GM18502 (cell line): ENCODE measurements at regions not wholly inside any gene's neighbourhood (a gene's known extent, or its start where the extent isn't known, plus 50 kb on each side); places are given as distances from the start of the nearest gene placed in this dataset.
"Not testable (repeated sequence)": the region's sequence is repeated elsewhere in the genome, so short reads cannot be mapped to it uniquely, and the experiment has no call there.

ENCODE experiments used
- ATAC-seq: cut with Tn5 transposase; IDR thresholded peaks from one replicate; pipeline ENCODE4 v1.9.1; 2021; ENCODE audit warnings: mild to moderate bottlenecking; ENCODE audit not compliant: unreplicated experiment, poor library complexity

- no peak for ATAC-seq
Observed at GRCh38 chr12:89831310-89832095, 122.9 kb upstream of the ATP2B1 start.

GRCh38 chr12:89829434-89829975 lies 120.9 kb upstream of the ATP2B1 start:
- no peak for ATAC-seq

- no peak for ATAC-seq
Observed at GRCh38 chr12:89828575-89828974, 119.9 kb upstream of the ATP2B1 start.

GRCh38 chr12:89827592-89827991 lies 119.0 kb upstream of the ATP2B1 start:
- ATAC-seq = no peak

GRCh38 chr12:89826468-89826867 lies 117.8 kb upstream of the ATP2B1 start:
- ATAC-seq = no peak

GRCh38 chr12:89825591-89826449 lies 117.2 kb upstream of the ATP2B1 start:
- ATAC-seq = peak; percentile 58

GRCh38 chr12:89824822-89825221 lies 116.2 kb upstream of the ATP2B1 start:
- ATAC-seq = no peak

GRCh38 chr12:89822992-89823391 lies 114.4 kb upstream of the ATP2B1 start:
- ATAC-seq = not testable (repeated sequence)

- ATAC-seq = peak; percentile 81
Observed at GRCh38 chr12:89821896-89822295, 113.3 kb upstream of the ATP2B1 start.

- no peak for ATAC-seq
Observed at GRCh38 chr12:89817501-89818226, 109.0 kb upstream of the ATP2B1 start.

GRCh38 chr12:89815225-89815624 lies 106.6 kb upstream of the ATP2B1 start:
- no peak for ATAC-seq

GRCh38 chr12:89803412-89803811 lies 94.8 kb upstream of the ATP2B1 start:
- ATAC-seq = no peak

- ATAC-seq = no peak
Observed at GRCh38 chr12:89801284-89801683, 92.6 kb upstream of the ATP2B1 start.

GRCh38 chr12:89800435-89800834 lies 91.8 kb upstream of the ATP2B1 start:
- ATAC-seq = no peak

- ATAC-seq = no peak
Observed at GRCh38 chr12:89799316-89799715, 90.7 kb upstream of the ATP2B1 start.

- no peak for ATAC-seq
Observed at GRCh38 chr12:89797436-89797835, 88.8 kb upstream of the ATP2B1 start.

- no peak for ATAC-seq
Observed at GRCh38 chr12:89796798-89797382, 88.3 kb upstream of the ATP2B1 start.

- no peak for ATAC-seq
Observed at GRCh38 chr12:89793946-89794345, 85.3 kb upstream of the ATP2B1 start.

- ATAC-seq = no peak
Observed at GRCh38 chr12:89791286-89791685, 82.6 kb upstream of the ATP2B1 start.

- ATAC-seq = peak; percentile 89
Observed at GRCh38 chr12:89789862-89790261, 81.2 kb upstream of the ATP2B1 start.
